GM20431 (cell line): ENCODE measurements at regions not wholly inside any gene's neighbourhood (a gene's known extent, or its start where the extent isn't known, plus 50 kb on each side); places are given as distances from the start of the nearest gene placed in this dataset.

Source experiments
- in situ Hi-C: fragments of 300-500 bp; cut with MseI, MboI; formaldehyde crosslinking; loops from one replicate; pipeline ENCODE4 v1.15.0; 2020; ENCODE audit warnings: low sequenced_read_pairs; ENCODE audit not compliant: unreplicated experiment

DNA sequence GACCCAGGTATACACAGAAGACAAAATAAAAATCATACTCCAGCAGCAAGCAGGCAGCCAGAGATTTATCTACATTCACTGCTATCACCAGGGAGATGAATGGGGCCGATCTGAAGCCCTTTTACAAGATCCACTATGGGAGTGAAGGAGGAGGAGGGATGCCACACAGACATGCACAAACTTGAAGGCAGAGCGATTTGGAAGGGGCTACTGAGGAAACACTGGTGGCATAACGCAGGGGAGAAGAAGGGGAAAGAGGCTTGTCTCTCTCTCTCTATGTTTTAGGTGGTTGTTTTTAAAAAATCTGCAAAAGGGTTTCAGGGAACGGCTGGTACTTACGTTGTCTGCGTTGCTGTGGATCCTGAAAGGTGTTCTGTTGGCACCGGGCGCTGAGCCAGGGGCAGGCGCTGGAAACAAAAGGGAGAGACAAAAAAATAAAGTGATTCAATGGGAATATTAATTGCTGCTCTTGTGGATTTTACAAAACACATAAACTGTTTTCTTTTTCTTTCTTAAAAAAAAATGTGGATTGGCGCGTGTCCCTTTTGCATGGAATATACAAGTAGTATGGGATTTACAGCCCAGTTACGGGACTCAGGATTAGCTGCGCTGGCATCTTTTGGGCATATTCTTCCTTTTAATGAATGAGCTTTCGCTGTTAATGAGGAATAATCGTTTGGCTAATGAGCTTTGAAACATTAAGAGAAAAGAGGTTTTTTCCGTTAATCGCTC lies 255.3 kb upstream of the PMFBP1 start:
- in situ Hi-C loops = no loop called here

- in situ Hi-C loops = no loop called here
Observed at GRCh38 chr16:72426386-72426785, 254.4 kb upstream of the PMFBP1 start.

- in situ Hi-C loops = no loop called here
Observed at GRCh38 chr16:72425571-72426341, 253.8 kb upstream of the PMFBP1 start.

- in situ Hi-C loops = no loop called here
Observed at GRCh38 chr16:72424757-72425156, 252.8 kb upstream of the PMFBP1 start.

- in situ Hi-C loops = no loop called here
Observed at GRCh38 chr16:72422308-72422897, 250.4 kb upstream of the PMFBP1 start.

DNA sequence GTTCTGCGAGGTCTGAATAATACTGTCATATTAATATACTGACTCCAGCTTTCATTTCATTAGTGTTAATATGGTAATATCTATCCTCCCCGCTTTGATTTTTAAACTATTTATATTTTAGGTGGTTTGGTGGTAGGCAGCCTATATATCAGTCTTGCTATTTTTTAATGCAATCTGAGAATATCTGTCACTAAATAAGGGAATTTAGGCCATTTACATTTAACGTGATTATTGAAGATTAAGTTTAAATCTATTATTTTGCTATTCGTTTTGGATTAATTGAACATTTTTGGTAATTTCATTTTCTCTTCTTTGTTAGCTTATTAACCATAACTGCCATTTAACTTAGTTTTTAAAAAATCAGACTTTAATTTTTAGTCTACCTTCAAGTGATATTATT lies 247.7 kb upstream of the PMFBP1 start:
- in situ Hi-C loops = no loop called here

DNA sequence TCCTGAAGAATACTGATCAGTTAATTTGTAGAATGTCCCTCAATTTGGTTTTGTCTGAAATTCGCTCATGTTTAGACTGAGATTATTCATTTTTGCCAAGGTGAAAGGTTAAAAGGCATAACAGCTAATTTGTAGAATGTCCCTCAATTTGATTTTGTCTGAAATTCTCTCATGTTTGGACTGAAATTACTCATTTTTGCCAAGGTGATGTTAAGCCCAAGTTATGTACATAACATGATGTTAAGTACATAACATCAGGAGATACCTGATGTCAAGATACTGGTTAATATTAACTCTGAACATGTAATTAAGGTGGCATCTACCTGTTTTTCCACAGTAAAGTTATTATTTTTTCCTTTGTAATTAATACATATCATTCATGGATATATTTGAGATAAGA lies 243.4 kb upstream of the PMFBP1 start:
- in situ Hi-C loops = no loop called here

DNA sequence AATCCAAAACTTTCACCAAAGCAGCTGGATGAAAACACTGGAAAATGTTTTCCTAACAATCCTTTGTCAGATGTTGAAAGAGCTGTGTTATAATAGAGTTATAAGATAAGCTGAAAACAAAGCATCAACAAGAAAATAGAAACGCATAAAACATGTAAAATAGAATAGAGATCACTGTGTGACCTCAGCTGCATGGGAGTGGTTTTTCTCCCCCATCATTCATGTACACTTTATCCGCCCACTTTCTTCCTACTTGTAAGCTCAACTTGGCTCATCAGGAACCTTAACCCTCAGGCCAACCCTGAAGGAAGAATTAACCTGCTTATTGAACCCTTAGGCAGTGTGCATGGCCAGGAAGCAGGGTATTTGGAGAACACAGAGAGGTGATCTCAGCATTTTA lies 238.5 kb upstream of the PMFBP1 start:
- in situ Hi-C loops = no loop called here

GRCh38 chr16:72409423-72409822 lies 237.5 kb upstream of the PMFBP1 start:
- in situ Hi-C loops = no loop called here

GRCh38 chr16:72406390-72406789 lies 234.4 kb upstream of the PMFBP1 start:
- in situ Hi-C loops = no loop called here

GRCh38 chr16:72404299-72404698 lies 232.3 kb upstream of the PMFBP1 start:
- in situ Hi-C loops = no loop called here

- in situ Hi-C loops = no loop called here
Observed at GRCh38 chr16:72401084-72401361, 229.1 kb upstream of the PMFBP1 start.

GRCh38 chr16:72400257-72401083 lies 228.5 kb upstream of the PMFBP1 start:
- in situ Hi-C loops = no loop called here

GRCh38 chr16:72399811-72400210 lies 227.9 kb upstream of the PMFBP1 start:
- in situ Hi-C loops = no loop called here

DNA sequence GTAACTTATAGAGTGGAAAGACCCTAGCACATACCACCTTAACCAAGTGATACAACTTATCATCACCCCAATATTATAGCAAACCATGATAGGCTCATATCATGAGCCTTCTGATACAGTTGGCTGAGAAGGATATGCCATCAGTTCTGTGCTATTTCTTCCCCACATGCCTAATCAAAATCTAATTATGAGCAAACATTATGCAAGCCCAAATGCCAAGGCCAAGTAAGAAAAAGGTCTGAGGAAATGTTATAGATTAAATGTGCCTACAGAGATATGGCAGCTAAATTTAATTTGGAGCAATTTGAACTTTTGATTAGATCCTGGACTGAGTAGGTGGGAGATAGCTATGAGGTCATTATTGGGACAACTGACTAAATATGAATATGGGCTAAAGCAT lies 225.9 kb upstream of the PMFBP1 start:
- in situ Hi-C loops = no loop called here

GRCh38 chr16:72394526-72394925 lies 222.6 kb upstream of the PMFBP1 start:
- in situ Hi-C loops = no loop called here

DNA sequence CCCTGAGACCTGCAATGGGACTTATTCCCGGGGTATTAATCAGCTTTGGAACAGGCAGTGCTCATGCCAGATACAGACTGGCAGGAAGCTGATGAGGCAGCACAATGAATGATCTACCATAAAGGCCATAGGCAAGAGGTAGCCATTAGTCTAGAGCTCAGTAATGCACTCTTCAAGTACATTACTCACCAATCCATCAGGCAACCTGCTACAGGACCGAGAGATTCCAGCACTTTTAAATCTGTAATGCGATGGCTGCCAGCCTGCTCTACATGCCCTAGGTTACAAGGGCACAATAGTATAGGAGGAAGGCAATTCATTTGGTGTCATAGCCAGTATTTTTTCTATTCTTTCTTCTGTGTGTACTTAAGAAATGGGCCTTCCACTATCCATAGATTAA lies 217.8 kb upstream of the PMFBP1 start:
- in situ Hi-C loops = no loop called here

DNA sequence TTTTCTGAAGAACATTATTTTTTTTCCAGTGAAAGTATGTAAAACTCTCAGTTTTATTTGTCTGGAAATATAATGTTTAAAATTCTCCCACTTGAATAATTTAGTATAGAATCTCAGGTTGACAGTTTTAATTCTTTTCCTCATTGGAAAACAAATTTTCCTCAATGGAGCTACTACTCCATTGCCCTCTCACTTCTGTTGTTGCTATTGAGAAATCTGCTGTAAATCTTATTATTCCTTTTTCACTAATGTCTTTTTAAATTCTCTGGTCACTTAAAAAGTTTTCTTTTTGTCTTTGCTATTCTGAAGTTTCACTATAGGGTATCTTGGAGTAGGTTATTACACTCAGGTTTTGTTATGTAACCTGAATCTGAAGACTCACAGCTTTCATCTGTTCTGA lies 216.1 kb upstream of the PMFBP1 start:
- in situ Hi-C loops = no loop called here

- in situ Hi-C loops = no loop called here
Observed at GRCh38 chr16:72384651-72385050, 212.7 kb upstream of the PMFBP1 start.

DNA sequence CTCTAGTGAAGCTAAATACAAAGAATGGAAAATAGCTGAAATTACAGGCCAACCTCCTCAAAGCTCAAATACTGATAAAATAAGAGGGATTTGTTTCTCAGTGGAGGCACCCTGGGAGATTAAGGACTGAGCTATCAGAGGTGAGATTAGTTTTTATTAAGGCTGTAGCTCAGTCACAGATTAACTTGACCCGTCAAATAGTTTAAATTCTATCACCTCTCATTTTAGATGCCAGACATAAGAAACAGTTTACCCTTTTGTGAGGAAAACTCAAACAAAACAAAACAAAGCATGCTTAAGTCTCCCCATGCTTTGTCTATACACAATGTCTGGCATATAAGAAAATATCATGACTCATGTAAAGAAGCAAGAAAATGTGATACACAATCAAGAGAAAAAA lies 208.3 kb upstream of the PMFBP1 start:
- in situ Hi-C loops = no loop called here

GRCh38 chr16:72373201-72373600 lies 201.2 kb upstream of the PMFBP1 start:
- in situ Hi-C loops = no loop called here
